Esophagus squamous epithelium (tissue), 4 donors: ENCODE measurements at regions not wholly inside any gene's neighbourhood (a gene's known extent, or its start where the extent isn't known, plus 50 kb on each side); places are given as distances from the start of the nearest gene placed in this dataset.

ENCODE experiments used
- CTCF ChIP-seq, 6 experiments: fragments of 450-650 bp in 4 of 6; fragments of 200-600 bp in 2 of 6; sonication (generic) in 2 of 6; IDR thresholded peaks; one replicate each; pipeline ENCODE4 v1.5.1; 2016 to 2019; ENCODE audit warnings: antibody characterized with exemption in 6 of 6, mild to moderate bottlenecking in 4 of 6, moderate library complexity in 4 of 6
- POLR2A ChIP-seq, 4 donors: fragments of 450-650 bp; IDR thresholded peaks; one replicate each; pipeline ENCODE4 v1.6.1; 2017; ENCODE audit warnings: antibody characterized with exemption in 4 of 4, mild to moderate bottlenecking in 4 of 4, moderate library complexity in 3 of 4

GRCh38 chr7:18426564-18427226 is 68.9 kb upstream of the HDAC9 start:
- TF ChIP-seq CTCF (IDR thresholded peaks at IDR 0.05) (no peak), POLR2A (IDR thresholded peaks at IDR 0.05) (no peak)
